Keratinocyte (primary cell): ENCODE measurements at regions not wholly inside any gene's neighbourhood (a gene's known extent, or its start where the extent isn't known, plus 50 kb on each side); places are given as distances from the start of the nearest gene placed in this dataset.

ENCODE experiments used
- EZH2 ChIP-seq: IDR thresholded peaks from one replicate; pipeline ENCODE4 v1.6.1; 2012; ENCODE audit warnings: inconsistent platforms, mild to moderate bottlenecking, low read length, moderate library complexity
- TF ChIP-seq, protein P1 (sequence below), 3 experiments: IDR thresholded peaks in 1 of 3; conservative IDR thresholded peaks in 1 of 3; optimal IDR thresholded peaks in 1 of 3; 2 replicates in 2 of 3; 3 replicates in 1 of 3; pipeline versions ENCODE3 to v1.5.1; 2011; ENCODE audit warnings: low read length in 3 of 3, mild to moderate bottlenecking in 3 of 3, moderate library complexity in 2 of 3, control low read depth in 1 of 3, inconsistent platforms in 1 of 3; ENCODE audit not compliant: insufficient read depth in 2 of 3; ENCODE audit errors: extremely low read depth in 1 of 3

DNA sequence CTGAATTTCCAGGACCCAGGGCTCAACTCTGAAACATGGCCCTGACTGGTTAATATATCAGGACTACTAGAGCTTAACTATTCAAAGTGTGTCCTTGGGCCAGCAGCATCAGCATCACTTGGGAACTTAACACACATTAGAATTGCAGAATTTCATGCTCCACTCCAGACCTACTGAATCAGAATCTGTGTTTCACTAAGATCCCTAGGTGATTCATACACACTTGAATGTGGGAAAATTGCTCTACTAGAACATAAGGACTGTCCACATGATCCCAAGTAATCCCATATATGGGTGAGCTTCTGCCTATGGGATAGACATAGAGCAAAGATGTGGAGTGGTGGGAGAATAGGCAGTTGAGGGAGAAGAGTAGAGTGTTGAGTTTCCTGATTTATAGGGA is 192.5 kb upstream of the CLNK start:
- TF ChIP-seq, protein P1, sequence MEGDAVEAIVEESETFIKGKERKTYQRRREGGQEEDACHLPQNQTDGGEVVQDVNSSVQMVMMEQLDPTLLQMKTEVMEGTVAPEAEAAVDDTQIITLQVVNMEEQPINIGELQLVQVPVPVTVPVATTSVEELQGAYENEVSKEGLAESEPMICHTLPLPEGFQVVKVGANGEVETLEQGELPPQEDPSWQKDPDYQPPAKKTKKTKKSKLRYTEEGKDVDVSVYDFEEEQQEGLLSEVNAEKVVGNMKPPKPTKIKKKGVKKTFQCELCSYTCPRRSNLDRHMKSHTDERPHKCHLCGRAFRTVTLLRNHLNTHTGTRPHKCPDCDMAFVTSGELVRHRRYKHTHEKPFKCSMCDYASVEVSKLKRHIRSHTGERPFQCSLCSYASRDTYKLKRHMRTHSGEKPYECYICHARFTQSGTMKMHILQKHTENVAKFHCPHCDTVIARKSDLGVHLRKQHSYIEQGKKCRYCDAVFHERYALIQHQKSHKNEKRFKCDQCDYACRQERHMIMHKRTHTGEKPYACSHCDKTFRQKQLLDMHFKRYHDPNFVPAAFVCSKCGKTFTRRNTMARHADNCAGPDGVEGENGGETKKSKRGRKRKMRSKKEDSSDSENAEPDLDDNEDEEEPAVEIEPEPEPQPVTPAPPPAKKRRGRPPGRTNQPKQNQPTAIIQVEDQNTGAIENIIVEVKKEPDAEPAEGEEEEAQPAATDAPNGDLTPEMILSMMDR (optimal IDR thresholded peaks at IDR 0.05 in 1 of 3, IDR thresholded peaks at IDR 0.05 in 1 of 3, conservative IDR thresholded peaks at IDR 0.05 in 1 of 3; ENCODE audit: extremely low read depth in 1 of 3, insufficient read depth in 2 of 3, low read length in 3 of 3), result no peak
- TF ChIP-seq EZH2, result no peak
